ENCODE measurements at regions not wholly inside any gene's neighbourhood (a gene's known extent, or its start where the extent isn't known, plus 50 kb on each side); places are given as distances from the start of the nearest gene placed in this dataset.

- no peak overlapping the region for H3K4me3 ChIP-seq (ENCODE audit: low read depth in 2 of 2, low read length in 2 of 2)
- DNase-seq (ENCODE audit: low read depth, low spot score) (peak; percentile 56), ATAC-seq (no peak)
- in situ Hi-C loops (cut with HindIII; ENCODE audit: low pct_unique_long_range_greater_than_20kb, low sequenced_read_pairs) = no loop called here
- no peaks in the 10 kb centered on the region for H3K4me1 ChIP-seq (ENCODE audit: control insufficient read depth, insufficient read depth, low read length)
- H3K27ac ChIP-seq (ENCODE audit: low read length) = no peak overlapping the region
- ChIA-PET CTCF (no interaction called here), POLR2A (no interaction called here)
- TF ChIP-seq REST (IDR thresholded peaks at IDR 0.05; ENCODE audit: insufficient read depth in 1 of 2, low read depth in 2 of 2, low read length in 1 of 2) = no peak
- TF ChIP-seq SIN3A (IDR thresholded peaks at IDR 0.05; ENCODE audit: borderline replicate concordance, insufficient read depth, low read depth, low read length) = no peak
- no peak for TF ChIP-seq TCF7L2 (IDR thresholded peaks at IDR 0.05; ENCODE audit: low read depth, low read length)
- no peak for TF ChIP-seq CTCF (IDR thresholded peaks at IDR 0.05)
- no peak for TF ChIP-seq POLR2AphosphoS5 (IDR thresholded peaks at IDR 0.05; ENCODE audit: low read depth, low read length)
- H3K9me3 ChIP-seq (ENCODE audit: control insufficient read depth, insufficient read depth, low read depth, low read length) = no peaks in the 10 kb centered on the region
- BruUV-seq (replicated peaks) = no TSS peak
- H3K36me3 ChIP-seq (ENCODE audit: control insufficient read depth, insufficient read depth, low read length) = no peaks in the 10 kb centered on the region
- H3K27me3 ChIP-seq (ENCODE audit: control insufficient read depth, insufficient read depth, low read length) = no peaks in the 10 kb centered on the region
- intact Hi-C loops (cut with micrococcal nuclease; ENCODE audit: unreplicated experiment) = no loop called here
Observed at GRCh38 chr4:53914313-53915016, 149.9 kb downstream of the CHIC2 start.

- DNase-seq (ENCODE audit: low read depth, low spot score) = no peak
- in situ Hi-C loops (cut with HindIII; ENCODE audit: low pct_unique_long_range_greater_than_20kb, low sequenced_read_pairs) (no loop called here), intact Hi-C loops (cut with micrococcal nuclease; ENCODE audit: unreplicated experiment) (no loop called here)
- no TSS peak for BruUV-seq (replicated peaks)
- H3K9me3 ChIP-seq (ENCODE audit: control insufficient read depth, insufficient read depth, low read depth, low read length) = no peaks in the 10 kb centered on the region
- H3K4me3 ChIP-seq (ENCODE audit: low read depth in 2 of 2, low read length in 2 of 2) = no peak overlapping the region
- no peaks in the 10 kb centered on the region for H3K36me3 ChIP-seq (ENCODE audit: control insufficient read depth, insufficient read depth, low read length)
- CTCF ChIA-PET = interaction anchor here (0.6 kb wide), 1 partner anchor 320 kb away, joined by 4 read pairs; no protein-coding TSS in a partner anchor
- no peak for ATAC-seq
- no peak for TF ChIP-seq POLR2AphosphoS5 (IDR thresholded peaks at IDR 0.05; ENCODE audit: low read depth, low read length)
- no peak for TF ChIP-seq CTCF (IDR thresholded peaks at IDR 0.05)
- no peak for TF ChIP-seq REST (IDR thresholded peaks at IDR 0.05; ENCODE audit: insufficient read depth in 1 of 2, low read depth in 2 of 2, low read length in 1 of 2)
- no peak for TF ChIP-seq SIN3A (IDR thresholded peaks at IDR 0.05; ENCODE audit: borderline replicate concordance, insufficient read depth, low read depth, low read length)
- no peak for TF ChIP-seq TCF7L2 (IDR thresholded peaks at IDR 0.05; ENCODE audit: low read depth, low read length)
- no peaks in the 10 kb centered on the region for H3K4me1 ChIP-seq (ENCODE audit: control insufficient read depth, insufficient read depth, low read length)
- H3K27me3 ChIP-seq (ENCODE audit: control insufficient read depth, insufficient read depth, low read length) = no peaks in the 10 kb centered on the region
- POLR2A ChIA-PET = no interaction called here
- H3K27ac ChIP-seq (ENCODE audit: low read length) = no peak overlapping the region
Observed at GRCh38 chr4:53913771-53914170, 150.6 kb downstream of the CHIC2 start.

Data from Panc1 (cell line).